GM21367 (cell line): ENCODE measurements at regions not wholly inside any gene's neighbourhood (a gene's known extent, or its start where the extent isn't known, plus 50 kb on each side); places are given as distances from the start of the nearest gene placed in this dataset.
"Not testable (repeated sequence)": the region's sequence is repeated elsewhere in the genome, so short reads cannot be mapped to it uniquely, and the experiment has no call there.

Source experiments
- ATAC-seq: cut with Tn5 transposase; IDR thresholded peaks from one replicate; pipeline ENCODE4 v1.9.1; 2021; ENCODE audit not compliant: unreplicated experiment

DNA sequence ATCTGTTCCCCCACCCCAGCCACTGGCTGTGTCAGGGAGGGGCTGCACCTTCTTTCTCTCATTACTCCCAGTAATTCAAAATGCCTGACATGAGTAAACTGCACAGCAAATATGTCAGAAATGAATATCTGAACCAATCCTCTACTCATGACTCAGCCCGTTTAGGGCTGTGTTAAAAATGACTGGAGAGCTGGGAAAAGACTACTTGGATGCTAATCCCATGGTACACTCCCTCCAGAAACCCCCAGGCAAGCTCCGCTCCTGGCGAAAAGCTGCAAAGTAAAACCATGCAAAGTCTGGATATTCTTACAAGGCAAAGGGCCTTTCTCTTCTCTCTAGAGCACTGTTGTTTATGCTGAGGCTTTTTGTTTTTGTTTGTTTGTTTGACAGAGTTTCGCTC, 448.1 kb upstream of the DYNLRB2 start:
- no peak for ATAC-seq

DNA sequence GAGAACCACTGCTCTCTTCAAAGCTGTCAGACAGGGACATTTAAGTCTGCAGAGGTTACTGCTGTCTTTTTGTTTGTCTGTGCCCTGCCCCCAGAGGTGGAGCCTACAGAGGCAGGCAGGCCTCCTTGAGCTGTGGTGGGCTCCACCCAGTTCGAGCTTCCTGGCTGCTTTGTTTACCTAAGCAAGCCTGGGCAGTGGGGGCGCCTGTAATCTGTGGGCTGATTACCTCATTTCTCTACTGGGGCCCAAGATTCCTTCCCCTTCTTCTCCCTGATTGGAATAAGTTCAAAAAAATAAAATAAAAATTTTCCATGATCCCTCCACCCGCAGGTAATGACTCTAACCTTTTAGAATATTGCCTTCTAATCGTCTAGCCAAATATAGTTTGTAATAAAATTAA, 449.3 kb upstream of the DYNLRB2 start:
- ATAC-seq: not testable (repeated sequence)

DNA sequence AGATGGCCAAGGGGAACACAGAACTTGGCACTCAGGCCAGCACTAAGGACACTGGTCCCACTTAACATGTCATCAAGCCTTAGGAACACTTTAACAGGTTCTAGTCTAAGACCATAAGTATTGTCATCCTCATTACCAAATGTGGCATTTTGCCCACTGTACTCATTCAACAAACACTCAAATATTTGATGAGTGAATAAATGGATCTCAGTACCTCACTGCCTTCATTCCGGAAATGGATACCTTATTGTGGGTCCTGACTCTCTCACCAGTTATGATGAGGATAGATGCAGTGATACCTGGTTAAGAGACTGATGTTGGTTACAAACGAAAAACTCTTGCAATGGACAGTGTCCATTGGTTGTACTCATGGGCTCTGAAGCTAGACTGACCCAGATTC, 455.2 kb upstream of the DYNLRB2 start:
- ATAC-seq: no peak

DNA sequence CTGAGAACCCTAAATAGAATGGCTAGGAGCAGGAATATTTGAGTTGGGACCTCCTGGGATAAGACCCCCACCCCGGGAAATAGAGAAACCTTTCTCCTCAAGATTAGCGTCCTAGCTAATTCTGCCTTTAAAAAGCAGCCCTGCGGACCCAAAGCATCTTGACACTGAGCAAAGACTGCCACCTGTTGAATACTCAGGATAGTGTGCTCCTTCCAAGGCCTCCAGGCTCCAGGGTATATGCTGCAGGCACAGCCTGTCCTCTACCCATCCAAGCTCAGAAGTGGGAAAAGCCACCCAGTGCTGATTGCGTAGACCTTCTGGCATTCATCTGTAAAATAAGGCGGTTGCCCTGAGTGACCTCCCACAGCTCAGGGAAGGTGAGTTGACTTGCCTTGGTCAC, 456.2 kb upstream of the DYNLRB2 start:
- no peak for ATAC-seq

DNA sequence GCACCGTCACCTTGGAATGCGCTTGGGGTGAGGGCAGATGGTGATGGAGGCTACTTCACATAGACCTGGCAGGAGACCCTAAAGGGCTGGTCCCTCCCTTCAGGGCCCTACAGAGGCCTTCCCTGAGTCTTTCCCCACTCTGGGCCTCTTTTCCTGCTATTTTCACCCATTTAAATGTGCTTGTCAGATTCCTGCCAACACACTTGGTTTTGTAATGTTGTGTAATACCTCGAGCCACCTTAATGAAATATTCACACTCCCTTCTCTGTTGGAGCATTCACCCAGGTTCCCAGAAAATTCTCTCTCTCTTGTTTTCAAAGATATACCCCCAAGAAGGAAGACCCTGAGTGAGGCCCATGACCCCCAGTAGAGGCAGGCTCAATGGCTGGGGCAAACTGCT, 456.6 kb upstream of the DYNLRB2 start:
- ATAC-seq: no peak

DNA sequence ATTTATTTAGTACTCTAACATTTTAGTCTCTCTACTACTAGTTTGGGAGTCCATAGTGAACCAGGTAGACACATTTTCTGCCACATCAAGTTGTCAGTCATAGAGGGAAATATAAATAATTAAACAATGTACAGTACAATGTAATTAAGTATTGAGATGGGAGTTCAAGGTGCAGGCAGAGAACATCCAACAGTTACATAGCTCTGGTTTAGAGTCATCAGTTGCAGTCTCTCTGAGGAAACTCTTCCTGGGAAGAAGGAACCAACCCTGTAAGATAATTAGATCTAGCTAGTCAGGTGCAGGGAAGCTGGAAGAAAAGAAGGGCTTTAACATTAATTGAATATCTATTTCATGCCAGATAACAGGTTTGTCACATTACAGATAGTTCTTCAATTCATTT, 457.9 kb upstream of the DYNLRB2 start:
- ATAC-seq: no peak

DNA sequence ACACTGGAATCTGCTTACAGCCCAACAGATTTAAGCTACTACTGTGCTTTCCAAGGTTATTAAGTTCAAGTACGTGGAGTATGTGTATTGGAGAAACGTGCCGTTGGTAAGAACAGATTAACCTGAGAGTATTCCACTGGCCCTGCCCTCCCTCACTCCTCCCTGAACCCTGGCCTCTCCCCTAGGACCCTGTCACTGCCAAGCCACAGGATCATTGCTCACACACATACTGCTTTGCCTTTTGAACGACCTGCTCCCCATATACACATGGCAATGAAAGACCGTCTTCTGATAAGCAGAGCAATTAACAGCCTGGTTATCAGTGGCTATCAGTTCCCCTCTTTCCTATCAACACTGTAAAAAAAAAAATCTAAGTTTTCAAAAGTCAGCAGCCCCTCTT, 458.9 kb upstream of the DYNLRB2 start:
- ATAC-seq: no peak

DNA sequence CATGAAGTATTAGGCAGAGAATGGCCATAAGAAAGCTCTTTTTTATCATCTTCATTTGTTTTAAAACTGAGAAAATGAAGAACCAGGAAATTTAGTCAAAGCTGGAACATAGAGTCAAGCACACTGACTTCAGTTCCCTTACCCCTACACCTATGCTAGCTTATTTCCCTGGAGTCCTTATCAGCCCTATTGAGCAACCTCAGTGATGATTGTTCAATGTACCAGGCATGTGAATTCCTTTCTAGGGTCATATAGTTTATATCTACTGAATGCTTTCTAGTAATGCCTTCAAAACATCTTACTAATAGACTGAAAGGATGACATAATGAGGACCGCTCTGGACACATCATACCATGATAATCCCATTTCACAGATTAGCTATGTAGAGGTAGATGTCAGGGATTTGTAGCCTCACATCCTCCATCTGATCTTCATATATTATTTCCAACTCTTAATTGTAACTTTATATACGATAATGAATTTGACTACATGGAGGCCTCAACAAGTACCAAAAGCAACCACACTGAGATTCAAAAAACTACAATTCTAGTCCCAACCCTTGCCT, 460.4 kb upstream of the DYNLRB2 start:
- no peak for ATAC-seq

DNA sequence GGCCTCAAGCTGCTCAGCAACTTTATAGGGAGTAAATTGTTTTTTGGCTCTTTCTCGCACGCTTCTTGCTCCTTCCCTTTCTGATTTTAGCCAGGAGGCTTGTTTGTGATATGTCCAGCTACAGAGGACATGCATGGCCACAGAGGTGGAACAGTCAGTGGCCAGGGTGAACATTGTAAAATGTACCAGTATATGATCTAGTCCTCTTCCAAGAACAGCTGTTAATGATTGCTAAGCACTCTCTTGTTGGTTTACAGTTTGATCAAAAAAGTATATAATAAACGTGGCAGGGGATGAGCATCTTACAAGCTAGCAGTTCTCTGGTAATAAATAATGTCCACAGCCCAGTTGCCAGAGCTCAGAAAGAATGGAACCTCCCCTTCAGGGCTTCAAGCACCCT, 461.7 kb upstream of the DYNLRB2 start:
- ATAC-seq: no peak

DNA sequence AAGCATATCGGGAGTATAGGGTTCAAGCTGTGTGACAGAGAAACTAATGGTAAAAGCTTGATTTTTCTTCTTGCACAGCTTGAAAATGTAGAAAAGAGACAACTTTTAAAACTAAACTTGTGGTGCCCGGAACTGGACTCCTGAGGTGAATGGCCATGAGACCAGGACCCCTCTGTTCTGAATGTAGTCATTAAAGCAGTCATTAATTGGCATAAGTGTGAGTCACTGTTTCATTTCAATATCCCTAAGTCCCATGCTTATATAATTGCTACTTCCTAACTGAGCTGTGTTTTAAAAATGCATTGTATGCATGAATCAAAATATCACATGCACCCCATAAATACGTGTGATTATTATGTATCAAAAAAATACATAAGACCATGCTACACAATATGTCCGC, 463.1 kb upstream of the DYNLRB2 start:
- no peak for ATAC-seq

DNA sequence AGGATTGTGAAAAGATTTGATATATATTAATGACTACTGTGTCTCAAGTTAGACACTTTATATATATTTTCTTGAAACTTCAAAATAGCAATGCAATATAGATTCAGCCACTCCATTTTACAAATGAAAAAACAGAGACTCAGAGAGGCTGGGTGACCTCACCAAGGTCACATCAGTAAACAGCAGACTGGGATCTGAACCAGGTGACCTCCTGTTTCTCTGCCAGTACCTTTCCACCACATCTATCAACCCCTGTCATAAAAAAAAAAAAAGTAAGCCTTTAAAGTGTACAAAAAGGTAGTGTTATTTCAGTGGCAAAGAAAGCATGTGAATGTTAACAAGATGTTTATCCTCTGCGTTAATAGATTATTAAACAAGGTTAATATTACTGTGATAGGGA, 466.5 kb upstream of the DYNLRB2 start:
- no peak for ATAC-seq

DNA sequence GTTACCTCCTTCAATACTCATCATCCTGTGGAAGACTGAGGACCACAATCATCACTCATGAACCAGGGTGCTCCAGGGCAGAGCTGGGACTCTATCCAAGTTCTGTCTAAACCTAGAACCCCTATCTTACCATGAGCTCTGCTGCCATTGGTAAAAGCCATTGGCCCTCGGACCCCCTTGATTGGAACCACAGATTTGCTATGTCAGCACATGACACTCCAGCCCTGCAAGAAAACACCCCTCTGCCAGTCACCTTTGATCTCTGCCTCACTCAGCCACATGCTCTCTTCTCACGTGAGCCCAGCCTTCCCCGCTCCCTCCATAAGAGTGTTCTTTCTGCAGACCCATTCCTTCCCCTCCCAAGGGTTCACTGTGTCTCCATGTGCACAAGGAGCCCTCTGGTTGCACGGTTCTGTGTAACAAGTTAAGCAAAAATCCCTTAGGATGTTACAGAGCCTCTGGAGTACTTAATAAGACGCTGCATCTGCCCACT, 468.8 kb upstream of the DYNLRB2 start:
- ATAC-seq: no peak

DNA sequence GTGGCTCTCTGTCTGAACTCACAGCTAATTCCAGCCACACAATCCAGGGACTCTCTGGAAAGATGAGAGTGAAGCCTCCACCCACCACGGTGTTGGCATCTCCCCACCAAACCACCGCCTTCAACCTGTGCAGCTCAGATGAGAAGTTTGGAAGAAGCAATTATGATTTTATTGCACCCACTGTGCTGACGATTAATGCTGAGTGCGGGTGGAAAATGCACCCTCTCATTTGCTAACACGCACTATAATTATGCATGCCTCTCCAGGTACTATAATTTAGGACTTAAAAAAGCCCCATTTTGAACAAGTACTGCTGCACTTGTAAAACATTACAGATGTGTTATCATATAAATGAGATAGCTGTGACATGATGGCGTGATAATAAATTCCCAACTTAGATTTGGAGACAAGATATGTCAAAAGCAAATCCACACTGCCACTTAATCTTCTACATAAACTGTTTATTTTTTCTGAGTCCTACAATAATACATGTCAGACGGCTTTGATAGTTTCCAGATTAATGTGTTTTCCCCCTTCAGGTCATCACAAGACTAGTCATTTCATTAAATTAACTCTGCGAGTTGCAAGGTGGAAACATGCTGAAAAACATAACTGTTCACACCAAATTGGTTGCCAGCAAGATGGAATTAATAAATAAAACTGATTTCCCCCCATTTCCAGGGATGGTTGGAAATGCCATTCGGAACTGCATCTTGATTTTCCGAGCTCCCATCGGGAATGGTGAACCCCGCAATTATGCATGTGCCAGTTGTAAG, 466.5 kb upstream of the MAF start:
- ATAC-seq: no peak

DNA sequence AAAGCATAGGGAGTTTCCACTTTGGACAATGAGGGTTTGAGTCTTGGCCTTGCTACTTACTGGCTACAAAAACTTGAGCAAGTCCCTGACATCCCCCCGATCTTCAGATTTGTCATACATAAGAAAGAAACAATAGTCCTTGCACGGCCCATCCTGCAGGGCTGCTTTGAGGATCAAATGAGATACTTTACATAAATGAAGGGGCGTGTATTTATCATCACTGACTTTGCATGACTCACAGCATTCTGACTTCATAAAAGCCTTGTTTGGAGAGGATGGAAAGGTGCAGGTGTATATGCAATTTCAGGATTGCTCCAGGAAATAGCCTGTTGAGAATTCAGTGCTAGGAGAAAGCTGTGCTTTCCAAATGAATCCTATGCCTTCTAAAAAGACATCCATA, 465.0 kb upstream of the MAF start:
- no peak for ATAC-seq

DNA sequence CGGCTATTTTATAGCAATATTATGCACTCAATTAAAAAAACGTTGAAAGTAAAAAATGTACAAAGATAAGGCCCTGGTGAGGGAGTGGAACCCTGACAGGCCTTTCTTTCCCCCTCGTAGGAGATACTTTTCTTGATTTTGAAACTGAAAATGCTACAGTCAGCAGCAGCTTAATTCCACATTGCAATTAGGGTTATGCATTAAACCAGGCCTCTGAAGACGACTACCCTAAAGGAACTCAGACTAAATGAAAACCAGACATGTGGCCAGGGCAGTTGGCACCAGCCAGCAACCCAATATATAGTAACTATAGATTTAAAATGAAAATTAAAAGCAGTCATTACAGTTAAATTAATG, 463.2 kb upstream of the MAF start:
- no peak for ATAC-seq

DNA sequence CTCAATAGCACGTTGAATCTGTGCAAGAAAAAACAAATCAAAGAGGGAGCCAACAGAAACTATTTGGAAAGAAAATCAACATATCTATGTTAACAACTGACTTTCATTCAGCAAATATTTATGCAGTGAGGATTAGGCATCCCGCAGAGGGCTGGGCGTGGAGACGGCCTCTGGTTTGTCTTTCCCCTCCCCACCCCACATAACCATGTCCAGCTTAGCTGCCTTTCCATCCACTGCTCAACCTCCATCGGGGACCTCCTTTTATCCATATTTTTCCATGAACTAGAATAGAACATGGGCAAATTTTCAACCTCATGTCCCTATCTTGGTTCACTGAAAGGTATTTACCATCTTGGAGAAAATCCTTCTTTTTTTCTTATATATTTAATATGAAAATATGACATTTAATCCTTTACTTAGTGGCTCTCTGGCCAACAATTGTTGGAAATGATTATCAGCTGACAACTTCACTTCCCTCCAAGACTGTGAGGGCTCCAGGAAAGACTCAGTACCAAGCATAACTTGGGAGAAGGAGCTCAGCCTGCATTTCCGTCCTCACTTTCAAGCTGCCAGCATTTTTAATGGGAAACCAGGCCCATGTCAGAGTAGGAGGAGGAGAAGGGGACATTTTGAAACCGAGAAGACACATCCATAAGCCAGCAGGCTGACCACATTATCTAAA, 462.6 kb upstream of the MAF start:
- ATAC-seq: no peak

DNA sequence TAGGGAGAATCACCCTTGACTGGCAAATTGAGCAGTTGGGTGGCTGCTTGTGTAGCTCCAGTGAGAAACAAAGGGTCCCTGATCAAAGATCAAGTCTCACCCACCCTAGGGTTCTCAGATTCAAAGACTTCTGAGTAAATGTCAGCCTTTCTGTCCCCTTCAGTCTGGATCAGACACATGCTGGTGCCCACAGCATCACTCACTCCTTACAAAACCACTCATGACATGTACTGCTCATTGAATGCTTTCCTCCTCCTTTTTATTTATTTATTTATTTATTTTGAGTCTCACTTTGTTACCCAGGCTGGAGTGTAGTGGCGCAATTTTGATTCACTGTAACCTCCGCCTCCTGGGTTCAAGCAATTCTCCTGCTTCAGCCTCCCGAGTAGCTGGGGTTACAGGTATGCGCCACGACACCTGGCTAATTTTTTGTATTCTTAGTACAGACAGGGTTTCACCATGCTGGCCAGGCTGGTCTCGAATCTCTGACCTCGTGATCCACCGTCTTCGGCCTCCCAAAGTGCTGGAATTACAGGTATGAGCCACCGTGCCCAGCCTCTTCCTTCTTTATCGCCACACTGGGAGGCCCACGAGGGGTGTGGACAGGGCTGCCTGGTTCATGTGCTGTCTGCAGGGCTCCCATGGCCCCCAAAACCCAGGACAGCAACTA, 462.0 kb upstream of the MAF start:
- no peak for ATAC-seq

DNA sequence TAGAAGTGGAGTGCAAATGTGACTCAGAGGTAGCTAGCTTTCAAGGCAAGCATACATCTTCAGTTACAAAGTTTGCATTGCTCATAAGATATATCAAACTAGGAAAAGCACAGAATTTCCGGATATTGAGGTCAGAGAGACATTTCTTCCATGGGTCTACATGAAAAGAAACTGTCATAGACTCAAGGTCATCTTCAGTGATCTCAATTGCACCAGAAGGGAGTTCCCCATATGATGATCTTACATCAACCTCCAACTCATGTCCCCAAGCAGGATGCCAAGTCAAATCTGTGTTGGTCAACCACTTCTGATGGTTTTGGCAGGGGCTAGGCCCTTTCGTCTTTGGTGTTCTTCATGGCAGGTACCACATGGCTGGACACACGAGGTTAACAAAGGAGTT, 459.9 kb upstream of the MAF start:
- ATAC-seq: no peak

DNA sequence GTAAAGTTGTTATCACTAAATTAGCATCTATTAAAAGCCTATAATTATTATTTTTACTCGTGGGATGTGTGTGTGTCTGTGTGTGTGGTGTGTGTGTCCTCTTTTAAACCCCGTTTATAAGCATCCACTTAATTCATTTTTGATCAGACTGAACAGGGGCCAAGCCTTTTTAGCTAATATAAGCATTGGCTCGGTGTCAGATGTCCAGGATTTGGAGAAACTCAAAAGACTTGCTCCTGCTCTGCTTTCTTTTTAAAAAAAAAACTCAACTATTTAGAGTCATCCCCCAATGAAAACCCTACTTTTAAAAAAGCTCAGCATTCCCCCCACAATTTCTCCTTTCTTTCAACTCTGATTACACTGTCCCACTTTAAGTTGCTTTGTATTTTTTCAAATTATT, 459.3 kb upstream of the MAF start:
- ATAC-seq: no peak

DNA sequence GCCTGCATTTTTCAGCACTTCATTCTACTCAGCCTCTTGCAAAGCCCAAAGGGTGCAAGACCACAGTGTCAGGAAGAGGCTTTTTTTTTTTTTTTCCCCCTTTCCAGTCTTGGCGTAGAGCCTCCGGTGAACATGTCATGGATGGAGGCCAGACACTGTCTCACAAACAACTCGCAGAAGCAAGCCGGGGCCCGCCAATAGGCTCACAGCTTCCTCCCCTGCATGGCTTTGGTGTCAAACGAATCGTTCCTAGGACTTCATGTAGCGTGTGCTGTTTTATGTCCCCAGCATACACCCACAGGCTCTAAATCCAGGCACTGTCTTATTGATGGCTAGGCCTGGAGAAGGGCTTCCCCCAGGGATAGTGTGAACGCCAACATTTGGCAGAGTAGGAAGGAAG, 457.7 kb upstream of the MAF start:
- ATAC-seq: no peak

DNA sequence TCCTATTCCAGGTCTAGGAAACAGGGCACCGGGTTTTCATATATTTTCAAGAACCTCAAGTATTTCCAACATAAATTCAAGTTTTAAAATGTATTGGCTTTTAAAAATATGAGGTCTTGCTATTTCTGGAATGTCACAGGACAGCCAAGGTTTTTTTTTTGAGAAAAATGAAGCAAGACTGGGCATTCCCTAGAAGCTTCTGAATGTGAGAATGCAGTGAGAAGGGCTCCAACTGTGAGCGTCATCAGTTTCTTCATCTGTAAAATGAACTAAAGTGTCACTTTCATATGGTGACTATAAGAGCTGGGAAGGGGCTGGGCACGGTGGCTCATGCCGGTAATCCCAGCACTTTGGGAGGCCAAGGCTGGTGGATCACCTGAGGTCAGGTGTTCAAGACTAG, 455.8 kb upstream of the MAF start:
- ATAC-seq: no peak

DNA sequence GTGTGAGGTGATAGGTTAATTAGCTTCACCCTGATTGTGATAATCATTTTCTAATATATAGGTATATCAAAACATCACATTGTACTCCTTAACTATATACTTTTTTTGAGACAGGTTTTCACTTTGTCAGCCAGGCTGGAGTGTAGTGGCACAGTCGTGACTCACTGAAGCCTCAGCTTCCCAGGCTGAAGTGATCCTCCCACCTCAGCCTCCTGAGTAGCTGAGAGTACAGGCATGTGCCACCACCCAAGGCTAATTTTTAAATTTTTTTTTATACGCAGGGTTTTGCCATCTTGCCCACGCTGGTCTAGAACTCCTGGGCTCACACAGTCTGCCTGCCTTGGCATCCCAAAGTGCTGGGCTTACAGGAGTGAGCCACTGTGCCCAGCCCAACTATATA, 455.3 kb upstream of the MAF start:
- ATAC-seq: no peak
